SK-MEL-5 (cell line): ENCODE measurements at regions not wholly inside any gene's neighbourhood (a gene's known extent, or its start where the extent isn't known, plus 50 kb on each side); places are given as distances from the start of the nearest gene placed in this dataset.
A peak's percentile ranks its signal among the peaks of the same experiment; 100 is the strongest.

ENCODE experiments used
- DNase-seq: peaks from one replicate; pipeline ENCODE4 v3.0.0-alpha.2; 2016; ENCODE audit warnings: low read depth, low spot score
- in situ Hi-C: cut with HindIII; loops from 2 replicates; pipeline ENCODE4 v1.10.0; 2016; ENCODE audit warnings: low sequenced_read_pairs, high pct_unique_total_duplicates, low pct_unique_long_range_greater_than_20kb

DNA sequence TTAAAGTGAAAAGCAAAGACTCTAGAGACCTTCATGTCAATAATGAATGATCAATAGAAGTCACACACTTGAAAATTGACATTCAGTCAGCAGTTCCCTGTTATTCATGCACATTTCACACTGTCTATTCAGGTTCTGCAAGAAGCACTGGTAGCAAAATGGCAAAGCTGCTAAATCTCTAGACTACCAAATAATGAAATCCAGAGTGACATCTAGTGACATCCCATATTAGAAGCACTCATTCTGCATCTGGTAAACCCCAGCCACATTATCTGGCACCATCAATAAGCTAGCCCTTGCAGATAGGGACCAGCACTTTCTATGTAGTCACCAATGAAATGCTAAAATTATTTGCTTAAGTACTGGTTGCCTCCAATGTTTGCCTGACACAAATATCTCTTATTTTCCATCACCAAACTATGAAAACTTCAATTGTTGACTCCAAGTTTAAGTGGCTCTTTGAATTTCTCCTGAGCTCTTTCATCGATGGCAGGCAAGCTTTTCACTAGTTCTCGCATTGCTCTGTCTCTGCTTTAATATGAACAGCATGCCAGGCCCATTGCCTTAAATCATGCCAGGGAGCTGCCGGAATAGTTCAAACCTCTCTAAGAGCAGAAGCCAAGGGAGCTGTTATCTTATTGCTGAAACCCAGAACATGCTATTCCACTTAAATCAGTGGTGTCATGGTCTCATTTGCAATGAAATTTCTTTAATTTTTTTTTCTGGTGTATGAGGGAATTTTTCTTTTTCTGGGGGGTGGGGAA lies 409.9 kb downstream of the MZT1 start:
- in situ Hi-C loops, result no loop called here
- no peak for DNase-seq

- in situ Hi-C loops, result no loop called here
- DNase-seq, result no peak
These were observed 410.7 kb downstream of the MZT1 start for GRCh38 chr13:72316716-72317115.

DNA sequence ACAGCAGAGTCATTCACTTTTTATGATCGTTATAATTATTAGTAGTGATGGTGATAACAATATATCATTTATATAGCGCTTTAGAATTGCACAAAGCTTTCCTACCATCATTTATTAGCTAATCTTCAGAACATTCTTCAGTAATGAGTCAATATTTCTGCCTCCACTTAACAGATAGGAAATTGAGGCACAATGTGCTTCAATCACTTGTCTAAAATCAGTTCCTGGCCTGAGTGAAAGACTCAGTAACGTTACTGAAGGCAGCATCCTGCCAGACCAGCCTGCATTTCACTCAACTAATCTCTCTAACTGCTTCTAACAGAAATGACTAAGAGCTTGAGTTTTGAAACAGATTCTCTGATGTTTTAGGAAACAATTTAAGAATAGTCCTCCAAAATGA lies 412.1 kb downstream of the MZT1 start:
- no peak for DNase-seq
- in situ Hi-C loops, result no loop called here

DNA sequence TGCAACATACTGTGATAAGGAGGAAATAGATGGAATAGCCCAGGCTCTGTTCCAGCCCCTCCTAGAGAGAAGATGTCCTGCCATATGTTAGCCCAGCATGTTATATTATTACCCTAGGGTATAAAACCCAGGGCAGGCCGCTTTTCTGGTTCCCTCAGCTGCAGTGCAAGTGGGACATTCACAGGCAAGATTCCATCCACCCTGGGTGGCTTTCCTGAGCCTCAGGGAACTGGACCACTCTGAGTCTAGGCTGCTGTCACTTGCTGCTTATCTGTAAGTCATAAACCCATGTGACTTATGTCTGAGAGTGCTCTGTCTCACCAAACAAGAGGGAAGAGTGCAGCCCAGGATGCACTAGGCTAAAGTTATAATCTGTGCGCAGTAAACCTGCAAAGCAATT lies 413.2 kb downstream of the MZT1 start:
- DNase-seq, result no peak
- in situ Hi-C loops, result no loop called here

DNA sequence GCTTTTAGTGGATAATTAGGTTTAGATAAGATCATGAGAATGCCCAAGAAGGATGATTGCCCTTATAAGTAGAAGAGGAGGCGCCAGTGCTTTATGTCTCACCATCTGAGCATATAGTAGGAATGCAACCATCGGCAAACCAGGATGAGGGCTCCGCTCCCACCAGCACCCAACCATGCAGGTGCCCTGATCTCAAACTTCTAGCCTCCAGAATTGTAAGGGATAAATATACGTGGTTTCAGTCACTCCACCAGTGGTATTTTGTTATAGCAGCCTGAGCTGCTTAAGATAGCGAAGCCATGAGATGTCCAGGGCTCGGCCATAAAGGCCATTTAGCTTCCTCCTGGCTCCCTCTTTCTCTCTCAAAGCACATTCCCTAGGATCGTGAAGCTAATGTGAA lies 413.9 kb downstream of the MZT1 start:
- no peak for DNase-seq
- in situ Hi-C loops, result no loop called here

DNA sequence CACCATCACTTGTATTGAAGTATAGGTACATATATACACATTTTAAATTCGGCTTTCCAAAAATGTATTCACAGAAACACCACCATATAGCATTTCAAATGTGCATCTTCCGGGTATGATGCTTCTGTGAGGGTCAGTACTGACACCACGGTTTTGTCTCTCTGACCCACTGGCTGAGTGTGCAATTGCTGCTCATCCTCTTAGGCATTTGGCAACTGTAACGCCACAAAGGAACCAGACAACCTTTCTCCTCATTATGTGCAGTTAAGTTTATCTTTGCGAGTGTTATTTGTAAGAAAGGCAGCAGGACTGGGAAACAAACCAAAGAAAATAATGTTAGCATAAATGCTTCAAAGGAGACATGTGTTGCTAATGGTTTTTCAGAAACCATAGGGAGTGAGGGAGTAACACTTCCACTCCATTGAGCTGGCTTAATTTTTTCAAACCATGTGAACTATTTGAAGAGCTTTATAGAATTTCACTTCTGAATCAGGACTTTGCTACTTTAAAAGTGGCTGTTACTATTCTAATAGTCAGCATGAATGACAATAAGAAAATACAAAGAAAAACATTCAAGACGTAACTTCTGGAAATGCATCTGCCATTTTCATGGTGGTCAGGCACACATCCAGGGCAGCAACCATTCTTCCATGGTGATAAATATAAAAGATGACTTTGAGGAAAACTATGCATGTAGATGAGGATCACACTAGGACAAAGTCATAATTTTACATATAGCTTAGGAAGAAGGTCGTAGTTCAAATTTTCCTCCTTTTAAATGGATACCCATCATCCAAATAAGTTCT lies 423.3 kb downstream of the MZT1 start:
- DNase-seq, result no peak
- in situ Hi-C loops, result no loop called here

DNA sequence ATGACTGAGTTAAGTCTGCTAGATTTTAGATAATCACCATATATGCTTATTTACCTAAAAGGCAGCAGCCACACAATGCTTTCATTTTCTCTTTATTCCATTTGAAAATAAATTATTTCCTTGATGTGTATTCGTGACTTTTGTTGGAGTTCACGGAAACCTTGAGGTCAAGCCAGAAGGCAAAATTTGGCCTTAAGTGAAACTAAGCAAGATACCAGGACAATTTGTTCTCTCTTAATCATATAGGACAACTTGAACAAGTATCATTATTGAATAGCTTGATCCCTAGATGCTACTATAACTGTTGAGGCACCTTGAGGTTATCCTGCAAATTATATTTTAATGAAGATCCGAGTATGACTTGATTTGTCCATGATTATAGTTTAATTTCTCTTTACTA lies 429.2 kb upstream of the DACH1 start:
- in situ Hi-C loops, result no loop called here
- no peak for DNase-seq

DNA sequence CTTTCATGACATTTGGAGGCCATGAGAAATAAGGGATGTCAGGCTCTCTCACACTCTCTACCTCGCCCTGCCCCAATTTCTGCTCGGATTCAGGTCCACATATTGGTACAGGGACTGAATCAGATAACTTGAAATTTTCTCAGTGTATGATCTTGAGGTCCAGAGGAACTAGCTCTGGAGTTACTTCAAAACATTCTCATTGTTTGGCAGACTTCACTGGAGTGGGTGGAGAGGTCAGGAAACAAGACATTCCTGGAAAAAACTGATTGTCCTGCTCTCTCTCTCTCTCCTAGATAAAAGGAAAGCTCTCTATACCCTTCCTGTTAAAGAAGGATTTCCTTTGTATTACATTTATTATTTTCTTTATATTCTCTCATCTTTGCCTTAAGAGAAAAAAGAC lies 428.1 kb upstream of the DACH1 start:
- DNase-seq, result no peak
- in situ Hi-C loops, result no loop called here

GRCh38 chr13:72293206-72293605 lies 426.2 kb upstream of the DACH1 start:
- DNase-seq, result no peak
- in situ Hi-C loops, result no loop called here

GRCh38 chr13:72290962-72291681 lies 424.1 kb upstream of the DACH1 start:
- in situ Hi-C loops, result no loop called here
- DNase-seq, result peak; percentile 28

DNA sequence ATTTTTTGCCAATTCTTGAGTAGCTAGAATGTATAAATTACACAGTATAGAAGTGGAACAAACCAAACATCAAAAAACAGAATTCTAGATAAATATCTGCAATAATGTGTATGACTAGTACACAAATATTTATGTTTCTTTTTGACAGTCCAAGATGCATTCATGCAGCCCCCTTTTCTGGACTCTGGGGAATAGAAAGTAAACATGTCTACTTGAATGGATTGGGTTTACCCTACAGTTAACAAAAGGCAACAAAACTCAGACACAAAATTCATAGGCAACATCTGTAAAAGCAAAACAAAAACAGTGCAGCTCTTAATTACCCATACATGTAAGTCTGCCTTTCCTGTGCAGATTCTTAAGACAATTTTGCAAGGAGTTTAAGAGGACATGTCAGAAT lies 419.4 kb upstream of the DACH1 start:
- DNase-seq, result no peak
- in situ Hi-C loops, result no loop called here

DNA sequence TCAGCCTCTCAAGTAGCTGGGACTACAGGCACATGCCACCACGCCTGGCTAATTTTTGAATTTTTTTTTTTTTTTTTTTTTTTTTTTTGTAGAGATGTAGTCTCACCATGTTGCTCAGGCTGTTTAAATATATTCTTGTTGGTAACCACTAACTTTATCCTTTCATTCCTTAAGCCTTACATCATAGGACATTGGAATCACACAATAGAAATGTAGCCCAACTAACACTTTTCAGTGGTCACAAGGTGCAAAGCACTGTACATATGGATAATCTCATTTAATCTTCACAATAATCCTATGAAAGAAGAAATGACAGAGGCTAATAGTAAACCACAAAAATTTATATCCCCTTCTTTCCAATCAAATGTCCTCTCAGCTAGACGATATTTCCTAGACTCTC lies 417.8 kb upstream of the DACH1 start:
- no peak for DNase-seq
- in situ Hi-C loops, result no loop called here

- DNase-seq, result no peak
- in situ Hi-C loops, result no loop called here
These were observed 394.7 kb upstream of the DACH1 start for GRCh38 chr13:72261732-72262131.

GRCh38 chr13:72259528-72259927 lies 392.5 kb upstream of the DACH1 start:
- in situ Hi-C loops, result no loop called here
- no peak for DNase-seq

DNA sequence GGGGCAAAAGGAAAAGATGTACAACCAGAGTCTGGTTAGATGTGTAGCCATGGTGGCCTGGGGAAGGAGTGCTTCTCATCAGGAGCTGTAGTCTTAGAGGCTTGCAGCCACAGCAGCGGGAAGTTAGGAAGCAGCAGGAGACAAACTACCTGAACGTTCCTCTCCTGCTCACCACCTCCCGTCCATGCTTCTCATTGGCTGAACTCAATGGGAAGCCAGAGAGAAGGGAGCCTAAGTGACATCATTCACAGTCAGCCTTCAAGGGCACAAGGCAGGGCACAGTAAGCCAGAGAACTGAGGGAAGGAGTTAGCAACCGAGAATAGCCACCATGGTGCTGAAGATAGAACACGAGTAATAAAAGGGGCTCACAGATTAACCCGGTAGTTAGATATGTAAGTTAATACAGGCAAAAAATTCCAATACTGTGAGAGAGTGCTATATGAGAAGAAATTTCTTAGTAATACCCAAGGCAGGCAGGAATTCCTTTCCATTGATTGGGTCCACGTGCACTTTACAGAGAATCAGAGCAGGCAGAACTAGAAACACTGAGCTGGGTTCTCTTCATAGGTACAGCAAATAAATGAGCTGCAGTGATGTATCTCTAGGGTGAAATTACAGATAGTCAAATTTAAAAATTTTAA lies 391.5 kb upstream of the DACH1 start:
- DNase-seq, result no peak
- in situ Hi-C loops, result no loop called here

GRCh38 chr13:72255908-72256307 lies 388.9 kb upstream of the DACH1 start:
- DNase-seq, result peak; percentile 86
- in situ Hi-C loops, result no loop called here

- in situ Hi-C loops, result no loop called here
- no peak for DNase-seq
These were observed 386.8 kb upstream of the DACH1 start for GRCh38 chr13:72253754-72254153.

- DNase-seq, result no peak
- in situ Hi-C loops, result no loop called here
These were observed 379.4 kb upstream of the DACH1 start for GRCh38 chr13:72246396-72246795.
